Ovary (tissue), 3 donors: ENCODE measurements at regions not wholly inside any gene's neighbourhood (a gene's known extent, or its start where the extent isn't known, plus 50 kb on each side); places are given as distances from the start of the nearest gene placed in this dataset.

Experiments
- CTCF ChIP-seq, 3 donors: fragments of 450-650 bp in 2 of 3; fragments of 200-600 bp in 1 of 3; IDR thresholded peaks; one replicate each; pipeline versions ENCODE4 v1.5.1 to v1.8.0; 2016 to 2022; ENCODE audit warnings: antibody characterized with exemption in 3 of 3, mild to moderate bottlenecking in 1 of 3
- EP300 ChIP-seq: sonication (generic); formaldehyde crosslinking; IDR thresholded peaks from one replicate; pipeline ENCODE4 v1.6.1; 2017; ENCODE audit warnings: antibody characterized with exemption
- POLR2A ChIP-seq: fragments of 450-650 bp; IDR thresholded peaks from one replicate; pipeline ENCODE4 v1.6.1; 2017; ENCODE audit warnings: antibody characterized with exemption, mild to moderate bottlenecking, moderate library complexity
- donor health status: DM: no; HTN: no; CAD: no.

- no peak for TF ChIP-seq CTCF (IDR thresholded peaks at IDR 0.05)
- TF ChIP-seq POLR2A: no peak
- TF ChIP-seq EP300: no peak
These were observed 582.7 kb upstream of the ALG10B start for GRCh38 chr12:37733856-37734255.
